ENCODE measurements at regions not wholly inside any gene's neighbourhood (a gene's known extent, or its start where the extent isn't known, plus 50 kb on each side); places are given as distances from the start of the nearest gene placed in this dataset.

GRCh38 chr13:106418556-106418955 is 116.9 kb downstream of the EFNB2 start:
- H3K36me3 ChIP-seq, result no peaks in the 10 kb centered on the region
- DNase-seq (ENCODE audit: low spot score), result no peak
- H3K4me3 ChIP-seq, result no peak overlapping the region
- H3K27ac ChIP-seq, result no peak overlapping the region
- H3K9me3 ChIP-seq, result no peaks in the 10 kb centered on the region
- no peaks in the 10 kb centered on the region for H3K27me3 ChIP-seq
- H3K4me1 ChIP-seq, result no peaks in the 10 kb centered on the region
- TF ChIP-seq CTCF (IDR thresholded peaks at IDR 0.05), result no peak

- Histone ChIP-seq H3K4me1 (no peaks in the 10 kb centered on the region), H3K27ac (no peak overlapping the region), H3K36me3 (no peaks in the 10 kb centered on the region), H3K27me3 (no peaks in the 10 kb centered on the region), H3K4me3 (no peak overlapping the region), H3K9me3 (no peaks in the 10 kb centered on the region)
- no peak for TF ChIP-seq CTCF (IDR thresholded peaks at IDR 0.05)
- DNase-seq (ENCODE audit: low spot score), result no peak
Observed at GRCh38 chr13:106417467-106418110, 117.9 kb downstream of the EFNB2 start.

- no peak for TF ChIP-seq CTCF (IDR thresholded peaks at IDR 0.05)
- no peak overlapping the region for H3K27ac ChIP-seq
- no peaks in the 10 kb centered on the region for H3K4me1 ChIP-seq
- H3K9me3 ChIP-seq, result no peaks in the 10 kb centered on the region
- no peaks in the 10 kb centered on the region for H3K36me3 ChIP-seq
- H3K4me3 ChIP-seq, result no peak overlapping the region
- H3K27me3 ChIP-seq, result no peaks in the 10 kb centered on the region
- DNase-seq (ENCODE audit: low spot score), result no peak
Observed at GRCh38 chr13:106416645-106417044, 118.8 kb downstream of the EFNB2 start.

- H3K27ac ChIP-seq, result no peak overlapping the region
Observed at GRCh38 chr13:106415971-106416370, 119.5 kb downstream of the EFNB2 start.

GRCh38 chr13:106415442-106415841 is 120.0 kb downstream of the EFNB2 start:
- DNase-seq (ENCODE audit: low spot score), result no peak
- no peaks in the 10 kb centered on the region for H3K27me3 ChIP-seq
- H3K9me3 ChIP-seq, result no peaks in the 10 kb centered on the region
- TF ChIP-seq CTCF (IDR thresholded peaks at IDR 0.05), result no peak
- H3K36me3 ChIP-seq, result no peaks in the 10 kb centered on the region
- no peaks in the 10 kb centered on the region for H3K4me1 ChIP-seq
- no peak overlapping the region for H3K4me3 ChIP-seq
- H3K27ac ChIP-seq, result no peak overlapping the region

More at GRCh38 chr13:106415971-106416370, 119.5 kb downstream of the EFNB2 start:
- Histone ChIP-seq H3K4me3 (no peak overlapping the region), H3K27me3 (no peaks in the 10 kb centered on the region), H3K9me3 (no peaks in the 10 kb centered on the region), H3K36me3 (no peaks in the 10 kb centered on the region), H3K4me1 (no peaks in the 10 kb centered on the region)
- DNase-seq (ENCODE audit: low spot score), result no peak
- no peak for TF ChIP-seq CTCF (IDR thresholded peaks at IDR 0.05)

GRCh38 chr13:106407338-106407737 is 128.1 kb downstream of the EFNB2 start:
- H3K27me3 ChIP-seq, result no peaks in the 10 kb centered on the region
- H3K4me1 ChIP-seq, result no peaks in the 10 kb centered on the region
- no peaks in the 10 kb centered on the region for H3K36me3 ChIP-seq
- TF ChIP-seq CTCF (IDR thresholded peaks at IDR 0.05), result no peak
- no peak overlapping the region for H3K4me3 ChIP-seq
- H3K27ac ChIP-seq, result no peak overlapping the region
- DNase-seq (ENCODE audit: low spot score), result no peak
- H3K9me3 ChIP-seq, result no peaks in the 10 kb centered on the region

All from right atrium auricular region (tissue), 2 donors.